Esophagus squamous epithelium (tissue), 5 donors: ENCODE measurements at regions not wholly inside any gene's neighbourhood (a gene's known extent, or its start where the extent isn't known, plus 50 kb on each side); places are given as distances from the start of the nearest gene placed in this dataset.
"Not testable (repeated sequence)": the region's sequence is repeated elsewhere in the genome, so short reads cannot be mapped to it uniquely, and the experiment has no call there.

ENCODE experiments used
- DNase-seq: peaks from one replicate; lab custom pipeline; 2025; lab: John Stamatoyannopoulos, UW
- H3K27ac ChIP-seq, 4 donors: fragments of 200-600 bp; sonication (generic); one replicate each; pipeline ENCODE4 v1.5.1; 2016 to 2019; ENCODE audit warnings: mild to moderate bottlenecking in 1 of 4
- H3K27me3 ChIP-seq, 4 donors: fragments of 200-600 bp; sonication (generic); 1 replicate in 3 of 4; 2 replicates in 1 of 4; pipeline versions ENCODE4 v1.5.1 to v1.6.0; 2017 to 2021; ENCODE audit warnings: antibody characterized with exemption in 1 of 4
- H3K36me3 ChIP-seq, 3 donors: fragments of 200-600 bp; sonication (generic); one replicate each; pipeline ENCODE4 v1.5.1; 2016 to 2019
- H3K4me1 ChIP-seq, 3 donors: fragments of 200-600 bp; sonication (generic); one replicate each; pipeline ENCODE4 v1.5.1; 2017 to 2019
- H3K4me3 ChIP-seq, 4 donors: fragments of 200-600 bp; sonication (generic); 1 replicate in 3 of 4; 2 replicates in 1 of 4; pipeline ENCODE4 v1.5.1; 2016 to 2019; ENCODE audit warnings: mild to moderate bottlenecking in 2 of 4, moderate library complexity in 1 of 4
- H3K9me3 ChIP-seq, 3 donors: fragments of 200-600 bp; sonication (generic); one replicate each; pipeline ENCODE4 v1.5.1; 2016 to 2019
- CTCF ChIP-seq, 6 experiments: fragments of 450-650 bp in 4 of 6; fragments of 200-600 bp in 2 of 6; sonication (generic) in 2 of 6; IDR thresholded peaks; one replicate each; pipeline ENCODE4 v1.5.1; 2016 to 2019; ENCODE audit warnings: antibody characterized with exemption in 6 of 6, mild to moderate bottlenecking in 4 of 6, moderate library complexity in 4 of 6
- POLR2A ChIP-seq, 4 donors: fragments of 450-650 bp; IDR thresholded peaks; one replicate each; pipeline ENCODE4 v1.6.1; 2017; ENCODE audit warnings: antibody characterized with exemption in 4 of 4, mild to moderate bottlenecking in 4 of 4, moderate library complexity in 3 of 4
- WGBS, 2 donors: methylation state at CpG; one replicate each; pipeline ENCODE4 v1.1.5; 2018; 5-methylcytosine and 5-hydroxymethylcytosine counted together
- intact Hi-C: fragments of 100-400 bp; cut with DNase I; formaldehyde crosslinking; loops from one replicate; pipeline ENCODE4 v1.15.0; 2022
- donor health status: DM: yes; HTN: yes; CAD: no.

DNA sequence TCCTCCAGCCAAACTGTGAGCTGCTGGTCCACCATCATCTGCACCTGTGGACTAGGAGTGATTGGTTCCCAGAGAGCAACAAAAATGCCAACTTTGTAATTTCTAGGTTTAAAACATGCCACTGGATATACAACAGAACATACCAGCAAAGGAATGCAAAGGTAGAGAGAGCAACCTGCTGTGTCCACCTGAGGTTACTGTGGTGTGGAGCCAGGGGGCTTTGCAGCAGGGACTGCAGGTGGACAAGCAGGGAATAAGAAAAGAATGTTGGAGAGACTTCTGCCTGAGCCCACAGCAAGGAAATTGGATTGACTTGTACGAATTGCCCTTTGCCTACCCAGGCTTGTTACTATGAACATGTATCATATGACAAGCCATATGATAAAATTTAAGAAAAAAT is 345.2 kb upstream of the SPHKAP start:
- no peaks in the 10 kb centered on the region for H3K4me1 ChIP-seq
- no peak overlapping the region for H3K27ac ChIP-seq
- intact Hi-C loops = no loop called here
- no peaks in the 10 kb centered on the region for H3K36me3 ChIP-seq
- peaks cover 0 to 5% (median 0%) of the 10 kb centered on the region in 3 donors for H3K9me3 ChIP-seq
- H3K27me3 ChIP-seq = no peaks in the 10 kb centered on the region
- H3K4me3 ChIP-seq = no peak overlapping the region
- no peak for TF ChIP-seq CTCF (IDR thresholded peaks at IDR 0.05)
- no peak for TF ChIP-seq POLR2A (IDR thresholded peaks at IDR 0.05)
- WGBS, 2 donors = 29 to 61% methylated on average over 1 of the region's 1 CpG
- DNase-seq = no peak

GRCh38 chr2:228522977-228523376 is 341.5 kb upstream of the SPHKAP start:
- H3K27ac ChIP-seq = no peak overlapping the region

GRCh38 chr2:228522276-228522675 is 340.8 kb upstream of the SPHKAP start:
- intact Hi-C loops = no loop called here
- Histone ChIP-seq H3K4me1 (no peaks in the 10 kb centered on the region), H3K27me3 (no peaks in the 10 kb centered on the region), H3K36me3 (no peaks in the 10 kb centered on the region), H3K4me3 (no peak overlapping the region), H3K9me3 (peaks cover 0 to 5% (median 0%) of the 10 kb centered on the region in 3 donors), H3K27ac (no peak overlapping the region)
- no peak for TF ChIP-seq POLR2A (IDR thresholded peaks at IDR 0.05)
- no peak for TF ChIP-seq CTCF (IDR thresholded peaks at IDR 0.05)
- 36 to 57% methylated on average over 2 of the region's 2 CpGs for WGBS, 2 donors
- no peak for DNase-seq

More at GRCh38 chr2:228522977-228523376, 341.5 kb upstream of the SPHKAP start:
- TF ChIP-seq POLR2A (IDR thresholded peaks at IDR 0.05) (no peak), CTCF (IDR thresholded peaks at IDR 0.05) (no peak)
- no peak overlapping the region for H3K4me3 ChIP-seq
- no peaks in the 10 kb centered on the region for H3K27me3 ChIP-seq
- no peak for DNase-seq
- H3K36me3 ChIP-seq = no peaks in the 10 kb centered on the region
- WGBS, 2 donors = 81 to 95% methylated on average over 3 of the region's 3 CpGs
- intact Hi-C loops = no loop called here
- no peaks in the 10 kb centered on the region for H3K4me1 ChIP-seq
- peaks cover 0 to 5% (median 0%) of the 10 kb centered on the region in 3 donors for H3K9me3 ChIP-seq

DNA sequence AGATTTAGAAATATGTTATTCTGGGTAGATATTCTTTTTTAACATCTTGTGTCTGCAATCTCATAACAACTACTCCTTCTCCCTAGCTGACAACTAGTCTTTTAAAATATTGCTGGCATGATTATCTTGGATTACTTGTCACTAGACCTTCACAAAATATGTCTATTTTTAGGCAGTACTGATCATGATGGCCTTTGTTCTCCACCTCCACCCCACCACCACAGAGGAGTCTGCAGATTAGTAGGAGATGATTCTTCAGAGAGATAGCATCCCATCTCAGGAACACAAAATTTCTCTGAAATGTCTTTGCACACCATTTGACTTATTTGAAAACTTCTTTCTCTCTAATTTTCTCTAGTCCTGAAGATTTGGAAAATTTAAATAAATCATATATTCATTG is 338.1 kb upstream of the SPHKAP start:
- H3K9me3 ChIP-seq = peaks cover 0 to 5% (median 0%) of the 10 kb centered on the region in 3 donors
- no peak for TF ChIP-seq CTCF (IDR thresholded peaks at IDR 0.05)
- TF ChIP-seq POLR2A (IDR thresholded peaks at IDR 0.05) = no peak
- DNase-seq = no peak
- no peak overlapping the region for H3K4me3 ChIP-seq
- no peaks in the 10 kb centered on the region for H3K27me3 ChIP-seq
- H3K27ac ChIP-seq = no peak overlapping the region
- no peaks in the 10 kb centered on the region for H3K4me1 ChIP-seq
- intact Hi-C loops = no loop called here
- no peaks in the 10 kb centered on the region for H3K36me3 ChIP-seq

DNA sequence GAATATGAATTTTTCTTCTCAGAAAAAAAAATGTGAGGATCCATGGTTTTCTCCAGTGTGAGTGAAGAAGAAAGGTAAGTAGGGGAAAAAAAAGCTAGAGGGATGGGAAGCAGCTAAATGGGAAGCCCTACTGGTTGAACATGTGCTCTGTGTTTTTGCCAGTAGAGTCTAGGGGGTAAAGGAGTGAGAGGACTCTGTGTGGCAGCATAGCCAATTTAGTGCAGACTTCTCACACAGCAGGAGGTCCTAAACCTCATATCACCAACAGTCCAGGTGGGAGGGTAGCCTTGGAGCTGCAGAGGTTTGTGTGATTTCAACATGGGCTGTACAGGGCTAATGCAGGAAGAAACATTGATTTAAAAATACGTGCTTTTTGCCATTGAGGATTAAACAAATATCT is 334.5 kb upstream of the SPHKAP start:
- H3K4me1 ChIP-seq = no peaks in the 10 kb centered on the region
- intact Hi-C loops = no loop called here
- 48% methylated on average over 1 of the region's 1 CpG for WGBS, 2 donors
- no peak overlapping the region for H3K27ac ChIP-seq
- no peaks in the 10 kb centered on the region for H3K9me3 ChIP-seq
- H3K4me3 ChIP-seq = no peak overlapping the region
- DNase-seq = no peak
- no peak for TF ChIP-seq POLR2A (IDR thresholded peaks at IDR 0.05)
- no peak for TF ChIP-seq CTCF (IDR thresholded peaks at IDR 0.05)
- no peaks in the 10 kb centered on the region for H3K36me3 ChIP-seq
- H3K27me3 ChIP-seq = no peaks in the 10 kb centered on the region

DNA sequence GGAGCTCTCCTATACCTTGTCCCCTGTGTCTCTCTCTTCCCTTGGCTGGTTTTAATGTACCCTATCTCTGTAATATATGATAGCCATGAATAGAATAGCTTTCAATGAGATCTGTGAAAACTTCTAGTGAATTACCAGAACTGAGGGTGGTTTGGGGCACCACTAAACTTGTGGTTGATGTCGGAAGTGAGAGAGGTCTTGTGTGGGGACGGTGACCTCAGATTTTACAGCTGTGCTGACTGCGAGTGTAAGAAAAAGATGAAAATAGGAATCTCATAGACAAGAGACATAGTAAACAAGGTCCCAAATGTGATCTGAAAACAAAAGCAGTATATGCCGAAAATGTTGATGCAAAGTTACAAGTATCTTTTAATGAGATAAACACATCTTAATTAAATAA is 332.0 kb upstream of the SPHKAP start:
- intact Hi-C loops, H3K9me3 ChIP-seq, H3K27me3 ChIP-seq, DNase-seq, H3K27ac ChIP-seq, H3K36me3 ChIP-seq, H3K4me1 ChIP-seq, H3K4me3 ChIP-seq: not testable (repeated sequence)
- WGBS, 2 donors = 82 to 89% methylated on average over 4 of the region's 4 CpGs
